ENCODE measurements at regions not wholly inside any gene's neighbourhood (a gene's known extent, or its start where the extent isn't known, plus 50 kb on each side); places are given as distances from the start of the nearest gene placed in this dataset.
A peak's percentile ranks its signal among the peaks of the same experiment; 100 is the strongest.

DNA sequence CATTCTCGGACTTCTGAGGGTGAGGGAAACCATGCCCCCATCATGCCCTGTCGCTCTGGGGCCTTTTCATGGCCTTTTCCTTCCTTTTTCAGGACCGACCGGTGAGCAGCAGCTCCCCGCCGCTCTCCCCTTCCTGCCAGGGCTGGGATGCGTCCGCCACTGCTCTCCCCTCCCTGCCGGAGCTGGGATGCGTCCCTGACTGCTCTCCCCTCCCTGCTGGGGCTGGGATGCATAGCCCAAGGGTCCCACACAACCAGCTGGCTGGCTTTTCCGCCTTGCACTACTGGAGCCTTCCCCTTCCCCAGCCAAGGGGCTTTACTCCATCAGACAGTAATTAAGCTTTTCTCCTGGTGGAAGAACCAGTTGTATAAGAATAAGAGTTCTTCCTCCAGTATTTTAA lies 129.7 kb upstream of the COBL start:
- H3K9ac ChIP-seq (ENCODE audit: extremely low read depth, low read length, poor library complexity, severe bottlenecking): no peak overlapping the region
- no peaks in the 10 kb centered on the region for H3K36me3 ChIP-seq (ENCODE audit: control insufficient read depth, insufficient read depth, low read length)
- no peak overlapping the region for H3K4me3 ChIP-seq (ENCODE audit: low read length)
- Mint-ChIP-seq H3K4me3 (no peak overlapping the region), H3K27ac (no peak overlapping the region), H3K9me3 (peaks cover 16% of the 10 kb centered on the region), H3K4me1 (no peaks in the 10 kb centered on the region), H3K36me3 (ENCODE audit: low read depth) (peaks cover 4% of the 10 kb centered on the region), H3K27me3 (ENCODE audit: insufficient read depth) (peaks cover 1% of the 10 kb centered on the region)
- H3K4me1 ChIP-seq (ENCODE audit: control insufficient read depth, insufficient read depth, low read length): no peaks in the 10 kb centered on the region
- 80 to 82% methylated on average over 4 to 11 of the region's 11 CpGs for WGBS, 2 experiments (ENCODE audit: insufficient coverage in 1 of 2, insufficient read length in 1 of 2)
- H3K27ac ChIP-seq (ENCODE audit: low read depth, low read length): no peak overlapping the region
- H3K9me3 ChIP-seq (ENCODE audit: control insufficient read depth, low read length): peaks cover 15% of the 10 kb centered on the region
- peak; percentile 60 for DNase-seq
- no peaks in the 10 kb centered on the region for H3K27me3 ChIP-seq (ENCODE audit: control insufficient read depth, insufficient read depth, low read length, poor library complexity, severe bottlenecking)
- no peak for TF ChIP-seq CTCF (conservative IDR thresholded peaks at IDR 0.05)

GRCh38 chr7:51444936-51445335 lies 128.3 kb upstream of the COBL start:
- 57 to 83% methylated on average over 1 of the region's 1 CpG for WGBS, 2 experiments (ENCODE audit: insufficient coverage in 1 of 2, insufficient read length in 1 of 2)
- no peak overlapping the region for H3K9ac ChIP-seq (ENCODE audit: extremely low read depth, low read length, poor library complexity, severe bottlenecking)
- no peaks in the 10 kb centered on the region for H3K4me1 ChIP-seq (ENCODE audit: control insufficient read depth, insufficient read depth, low read length)
- TF ChIP-seq CTCF (conservative IDR thresholded peaks at IDR 0.05): no peak
- peaks cover 15% of the 10 kb centered on the region for H3K9me3 ChIP-seq (ENCODE audit: control insufficient read depth, low read length)
- peaks cover 16% of the 10 kb centered on the region for H3K9me3 Mint-ChIP-seq
- no peak overlapping the region for H3K4me3 Mint-ChIP-seq
- H3K27ac ChIP-seq (ENCODE audit: low read depth, low read length): no peak overlapping the region
- no peak overlapping the region for H3K4me3 ChIP-seq (ENCODE audit: low read length)
- H3K4me1 Mint-ChIP-seq: no peaks in the 10 kb centered on the region
- DNase-seq: no peak
- H3K27me3 Mint-ChIP-seq (ENCODE audit: insufficient read depth): no peaks in the 10 kb centered on the region
- no peak overlapping the region for H3K27ac Mint-ChIP-seq
- H3K36me3 ChIP-seq (ENCODE audit: control insufficient read depth, insufficient read depth, low read length): no peaks in the 10 kb centered on the region
- H3K36me3 Mint-ChIP-seq (ENCODE audit: low read depth): peaks cover 4% of the 10 kb centered on the region
- no peaks in the 10 kb centered on the region for H3K27me3 ChIP-seq (ENCODE audit: control insufficient read depth, insufficient read depth, low read length, poor library complexity, severe bottlenecking)

- no peaks in the 10 kb centered on the region for H3K4me1 ChIP-seq (ENCODE audit: control insufficient read depth, insufficient read depth, low read length)
- WGBS, 2 experiments (ENCODE audit: insufficient coverage in 1 of 2, insufficient read length in 1 of 2): 23 to 38% methylated on average over 8 to 13 of the region's 13 CpGs
- Mint-ChIP-seq H3K9me3 (no peaks in the 10 kb centered on the region), H3K36me3 (ENCODE audit: low read depth) (no peaks in the 10 kb centered on the region), H3K27ac (no peak overlapping the region), H3K4me1 (no peaks in the 10 kb centered on the region), H3K4me3 (no peak overlapping the region), H3K27me3 (ENCODE audit: insufficient read depth) (no peaks in the 10 kb centered on the region)
- no peaks in the 10 kb centered on the region for H3K27me3 ChIP-seq (ENCODE audit: control insufficient read depth, insufficient read depth, low read length, poor library complexity, severe bottlenecking)
- H3K9ac ChIP-seq (ENCODE audit: extremely low read depth, low read length, poor library complexity, severe bottlenecking): no peak overlapping the region
- H3K36me3 ChIP-seq (ENCODE audit: control insufficient read depth, insufficient read depth, low read length): no peaks in the 10 kb centered on the region
- no peaks in the 10 kb centered on the region for H3K9me3 ChIP-seq (ENCODE audit: control insufficient read depth, low read length)
- TF ChIP-seq CTCF (conservative IDR thresholded peaks at IDR 0.05): peak; percentile 90
- H3K27ac ChIP-seq (ENCODE audit: low read depth, low read length): no peak overlapping the region
- H3K4me3 ChIP-seq (ENCODE audit: low read length): no peak overlapping the region
- DNase-seq: peak; percentile 87
These were observed 114.0 kb upstream of the COBL start for GRCh38 chr7:51430480-51431086.
